ENCODE measurements at regions not wholly inside any gene's neighbourhood (a gene's known extent, or its start where the extent isn't known, plus 50 kb on each side); places are given as distances from the start of the nearest gene placed in this dataset.

- TF ChIP-seq CTCF (IDR thresholded peaks at IDR 0.05) = no peak
- Histone ChIP-seq H3K27me3 (ENCODE audit: insufficient read depth in 3 of 3, low read length in 2 of 3) (no peaks in the 10 kb centered on the region), H3K9me3 (no peaks in the 10 kb centered on the region), H3K4me3 (no peak overlapping the region), H3K4me1 (no peaks in the 10 kb centered on the region), H3K36me3 (ENCODE audit: insufficient read depth in 1 of 2, low read depth in 1 of 2) (no peaks in the 10 kb centered on the region), H3K27ac (no peak overlapping the region)
- DNase-seq (no peak), ATAC-seq (no peak)
- 68 to 81% (median 69%) methylated on average over 2 of the region's 2 CpGs for WGBS, 3 donors
- intact Hi-C loops (cut with DNase I) = no loop called here
Observed at GRCh38 chr6:93124006-93124632, 295.2 kb downstream of the EPHA7 start.

- no peak for TF ChIP-seq CTCF (IDR thresholded peaks at IDR 0.05)
- no peak overlapping the region for H3K27ac ChIP-seq
- no peaks in the 10 kb centered on the region for H3K36me3 ChIP-seq (ENCODE audit: insufficient read depth in 1 of 2, low read depth in 1 of 2)
- DNase-seq (no peak), ATAC-seq (no peak)
- intact Hi-C loops (cut with DNase I) = no loop called here
- H3K27me3 ChIP-seq (ENCODE audit: insufficient read depth in 3 of 3, low read length in 2 of 3) = no peaks in the 10 kb centered on the region
- WGBS, 3 donors = 78 to 85% (median 82%) methylated on average over 2 of the region's 2 CpGs
- no peaks in the 10 kb centered on the region for H3K9me3 ChIP-seq
- no peaks in the 10 kb centered on the region for H3K4me1 ChIP-seq
- H3K4me3 ChIP-seq = no peak overlapping the region
Observed at GRCh38 chr6:93123585-93123984, 295.8 kb downstream of the EPHA7 start.

GRCh38 chr6:93120154-93120742, 299.1 kb downstream of the EPHA7 start:
- DNase-seq (no peak), ATAC-seq (no peak)
- no peaks in the 10 kb centered on the region for H3K27me3 ChIP-seq (ENCODE audit: insufficient read depth in 3 of 3, low read length in 2 of 3)
- no peaks in the 10 kb centered on the region for H3K4me1 ChIP-seq
- H3K4me3 ChIP-seq = no peak overlapping the region
- no peaks in the 10 kb centered on the region for H3K36me3 ChIP-seq (ENCODE audit: insufficient read depth in 1 of 2, low read depth in 1 of 2)
- H3K27ac ChIP-seq = no peak overlapping the region
- WGBS, 3 donors = 72 to 84% (median 83%) methylated on average over 1 of the region's 1 CpG
- no peaks in the 10 kb centered on the region for H3K9me3 ChIP-seq
- intact Hi-C loops (cut with DNase I) = no loop called here
- TF ChIP-seq CTCF (IDR thresholded peaks at IDR 0.05) = no peak

GRCh38 chr6:93105907-93106306, 313.5 kb downstream of the EPHA7 start:
- no peak for ATAC-seq
- TF ChIP-seq CTCF (IDR thresholded peaks at IDR 0.05) = no peak
- intact Hi-C loops (cut with DNase I) = no loop called here
- no peaks in the 10 kb centered on the region for H3K27me3 ChIP-seq (ENCODE audit: insufficient read depth in 3 of 3, low read length in 2 of 3)
- H3K4me1 ChIP-seq = no peaks in the 10 kb centered on the region
- H3K4me3 ChIP-seq = no peak overlapping the region
- no peaks in the 10 kb centered on the region for H3K36me3 ChIP-seq (ENCODE audit: insufficient read depth in 1 of 2, low read depth in 1 of 2)
- H3K9me3 ChIP-seq = no peaks in the 10 kb centered on the region
- no peak overlapping the region for H3K27ac ChIP-seq
- 56 to 69% (median 61%) methylated on average over 2 of the region's 2 CpGs for WGBS, 3 donors
- DNase-seq = no peak

GRCh38 chr6:93105017-93105416, 314.3 kb downstream of the EPHA7 start:
- ATAC-seq = no peak
- WGBS, 3 donors = 79 to 91% (median 85%) methylated on average over 3 of the region's 3 CpGs

More at GRCh38 chr6:93105017-93105416, 314.3 kb downstream of the EPHA7 start:
- H3K4me3 ChIP-seq = no peak overlapping the region
- H3K4me1 ChIP-seq = no peaks in the 10 kb centered on the region
- no peaks in the 10 kb centered on the region for H3K27me3 ChIP-seq (ENCODE audit: insufficient read depth in 3 of 3, low read length in 2 of 3)
- no peak overlapping the region for H3K27ac ChIP-seq
- no peak for DNase-seq
- H3K36me3 ChIP-seq (ENCODE audit: insufficient read depth in 1 of 2, low read depth in 1 of 2) = no peaks in the 10 kb centered on the region
- intact Hi-C loops (cut with DNase I) = no loop called here
- no peaks in the 10 kb centered on the region for H3K9me3 ChIP-seq
- TF ChIP-seq CTCF (IDR thresholded peaks at IDR 0.05) = no peak
